ENCODE measurements at regions not wholly inside any gene's neighbourhood (a gene's known extent, or its start where the extent isn't known, plus 50 kb on each side); places are given as distances from the start of the nearest gene placed in this dataset.

DNA sequence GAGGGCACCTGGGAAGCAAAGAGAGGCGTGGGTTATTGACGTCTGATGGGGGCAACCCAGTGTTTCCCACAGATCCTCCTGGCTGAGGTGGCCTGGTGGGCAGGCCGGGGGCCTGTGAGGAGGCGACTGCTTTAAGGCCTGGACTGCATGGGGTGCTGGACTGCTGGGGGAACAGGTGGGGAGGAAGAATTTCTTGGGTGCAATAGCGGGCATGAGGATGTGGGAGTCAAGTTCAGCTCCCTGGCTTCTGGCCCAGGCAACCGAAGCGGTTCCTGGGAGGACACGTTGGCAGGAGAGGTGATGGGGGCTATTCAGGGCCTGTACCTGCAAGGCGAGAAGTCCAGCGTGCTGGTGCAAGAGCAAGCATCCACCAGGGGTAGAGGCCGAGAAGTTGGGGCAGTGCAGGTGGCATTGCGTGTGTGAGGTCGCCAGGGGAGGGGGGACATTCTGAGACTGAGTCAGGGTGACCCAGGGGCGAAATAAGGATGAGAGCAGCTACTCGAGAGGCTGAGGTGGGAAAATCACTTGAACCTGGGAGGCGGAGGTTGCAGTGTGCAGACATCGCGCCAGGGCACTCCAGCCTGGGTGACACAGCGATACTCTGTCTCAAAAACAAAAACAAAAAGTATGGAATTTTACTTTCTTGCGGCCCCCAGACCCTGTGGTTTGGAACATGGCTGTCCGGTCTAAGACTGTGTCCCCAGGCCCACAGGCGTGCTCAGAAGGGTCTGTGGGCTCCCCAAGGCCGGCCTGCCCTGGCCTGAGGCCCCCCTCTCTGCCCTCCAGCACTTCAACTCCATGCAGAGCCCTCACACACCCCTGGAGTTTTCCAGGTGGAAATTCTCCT, 53.6 kb upstream of the ELN start:
- Histone ChIP-seq H3K4me1 (ENCODE audit: insufficient read depth, low read length) (no peaks in the 10 kb centered on the region), H3K27ac (ENCODE audit: low read depth, low read length) (no peak overlapping the region), H3K4me3 (ENCODE audit: low read length) (no peak overlapping the region), H3K9ac (ENCODE audit: low read depth, low read length) (no peak overlapping the region), H3K36me3 (ENCODE audit: insufficient read depth, low read length) (no peaks in the 10 kb centered on the region), H3K27me3 (ENCODE audit: insufficient read depth, low read length) (no peaks in the 10 kb centered on the region), H3K9me3 (ENCODE audit: insufficient read depth, low read depth, low read length) (no peaks in the 10 kb centered on the region)
- 92% methylated on average over 23 of the region's 23 CpGs for WGBS

DNA sequence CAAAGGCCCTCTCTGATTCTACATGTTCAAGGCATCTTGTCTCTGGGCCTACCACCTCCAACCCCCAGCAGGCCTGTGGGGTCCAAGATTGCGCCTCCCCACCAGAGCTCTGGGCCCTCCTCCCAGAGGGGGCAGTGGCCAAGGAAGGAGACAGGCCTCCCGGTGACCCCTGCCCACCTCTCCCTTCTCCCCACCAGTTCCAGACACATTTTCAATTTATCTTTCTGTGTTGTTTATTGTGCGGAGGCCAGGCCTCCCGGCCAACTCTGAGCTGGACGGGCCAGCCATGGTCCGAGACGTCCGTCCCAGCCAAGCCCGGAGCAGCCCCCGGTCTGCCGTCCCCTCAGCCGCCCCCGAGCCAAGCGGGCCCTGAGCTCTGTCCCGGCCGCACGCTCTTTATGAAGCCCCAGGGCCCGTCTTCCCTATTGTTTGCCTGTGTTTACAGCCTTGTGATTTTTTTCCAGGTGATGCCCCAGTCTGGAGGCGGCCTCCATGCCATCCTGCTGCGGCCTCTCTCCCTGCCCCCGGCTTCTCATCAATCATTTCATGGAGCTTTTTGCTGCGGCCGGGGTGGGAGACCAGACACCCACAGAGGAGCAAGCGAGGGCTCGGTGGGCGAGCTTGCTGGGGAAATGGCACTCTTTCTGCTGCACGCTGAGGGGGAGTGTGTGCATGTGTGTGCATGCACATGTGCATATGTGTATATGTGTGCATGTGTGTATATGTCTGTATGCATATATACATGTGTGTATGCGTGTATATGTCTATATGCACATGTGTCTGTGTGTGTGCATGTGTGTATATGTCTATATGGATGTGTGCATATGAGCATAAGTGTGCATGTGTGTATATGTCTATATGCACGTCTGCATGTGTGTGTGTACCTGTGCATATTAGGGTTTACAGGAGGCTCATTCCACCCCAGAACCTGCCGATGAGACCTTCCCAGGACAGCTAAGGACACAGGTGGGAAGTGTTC, 52.7 kb upstream of the ELN start:
- H3K27me3 ChIP-seq (ENCODE audit: insufficient read depth, low read length), result no peaks in the 10 kb centered on the region
- H3K9me3 ChIP-seq (ENCODE audit: insufficient read depth, low read depth, low read length), result no peaks in the 10 kb centered on the region
- no peaks in the 10 kb centered on the region for H3K36me3 ChIP-seq (ENCODE audit: insufficient read depth, low read length)
- no peaks in the 10 kb centered on the region for H3K4me1 ChIP-seq (ENCODE audit: insufficient read depth, low read length)
- no peak overlapping the region for H3K4me3 ChIP-seq (ENCODE audit: low read length)
- no peak overlapping the region for H3K9ac ChIP-seq (ENCODE audit: low read depth, low read length)
- H3K27ac ChIP-seq (ENCODE audit: low read depth, low read length), result no peak overlapping the region
- WGBS, result 93% methylated on average over 30 of the region's 30 CpGs

DNA sequence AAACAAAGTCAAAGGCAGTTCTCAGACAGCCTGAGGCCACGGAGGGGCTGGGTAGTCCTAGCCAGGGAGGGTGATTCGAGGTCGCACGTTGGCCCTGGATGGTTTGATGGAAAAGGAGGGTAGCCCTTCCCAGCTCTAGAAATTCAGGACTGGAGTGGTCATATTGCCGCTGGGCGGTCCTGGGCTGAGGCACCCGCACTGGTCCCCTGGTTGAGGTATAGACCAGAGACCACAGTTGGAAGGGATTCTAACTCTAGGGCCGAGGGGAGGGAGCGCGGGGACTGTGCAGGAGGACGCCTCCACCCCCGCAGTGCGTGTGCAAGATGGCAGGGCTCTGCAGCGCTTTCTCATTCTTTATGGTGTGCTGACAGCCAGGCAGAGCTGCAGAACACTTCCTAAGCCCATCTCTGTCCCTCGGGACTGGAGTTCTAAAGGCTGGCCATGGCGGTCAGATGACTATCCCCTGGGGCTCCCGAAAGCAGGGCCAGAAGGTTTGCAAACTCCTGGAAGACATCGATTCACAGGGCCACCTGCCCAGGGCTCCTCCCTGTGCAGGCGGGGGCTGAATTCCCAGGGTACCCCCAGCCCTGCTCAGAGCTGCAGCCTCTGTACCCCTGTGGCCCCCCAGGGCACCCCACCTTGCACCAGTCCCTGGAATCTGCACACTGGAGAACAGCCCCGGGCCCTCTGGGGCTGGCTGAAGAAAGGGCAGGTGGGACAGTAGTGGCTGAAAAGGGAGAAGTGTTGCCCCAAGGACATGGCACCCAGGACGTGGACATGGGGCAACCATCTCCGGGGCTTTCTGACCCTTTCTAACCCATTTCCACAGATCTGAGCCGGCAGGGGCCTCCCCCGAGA, 51.0 kb upstream of the ELN start:
- H3K27me3 ChIP-seq (ENCODE audit: insufficient read depth, low read length), result no peaks in the 10 kb centered on the region
- no peak overlapping the region for H3K9ac ChIP-seq (ENCODE audit: low read depth, low read length)
- no peak overlapping the region for H3K4me3 ChIP-seq (ENCODE audit: low read length)
- no peak overlapping the region for H3K27ac ChIP-seq (ENCODE audit: low read depth, low read length)
- H3K9me3 ChIP-seq (ENCODE audit: insufficient read depth, low read depth, low read length), result no peaks in the 10 kb centered on the region
- 86% methylated on average over 24 of the region's 24 CpGs for WGBS
- H3K4me1 ChIP-seq (ENCODE audit: insufficient read depth, low read length), result no peaks in the 10 kb centered on the region
- H3K36me3 ChIP-seq (ENCODE audit: insufficient read depth, low read length), result no peaks in the 10 kb centered on the region

DNA sequence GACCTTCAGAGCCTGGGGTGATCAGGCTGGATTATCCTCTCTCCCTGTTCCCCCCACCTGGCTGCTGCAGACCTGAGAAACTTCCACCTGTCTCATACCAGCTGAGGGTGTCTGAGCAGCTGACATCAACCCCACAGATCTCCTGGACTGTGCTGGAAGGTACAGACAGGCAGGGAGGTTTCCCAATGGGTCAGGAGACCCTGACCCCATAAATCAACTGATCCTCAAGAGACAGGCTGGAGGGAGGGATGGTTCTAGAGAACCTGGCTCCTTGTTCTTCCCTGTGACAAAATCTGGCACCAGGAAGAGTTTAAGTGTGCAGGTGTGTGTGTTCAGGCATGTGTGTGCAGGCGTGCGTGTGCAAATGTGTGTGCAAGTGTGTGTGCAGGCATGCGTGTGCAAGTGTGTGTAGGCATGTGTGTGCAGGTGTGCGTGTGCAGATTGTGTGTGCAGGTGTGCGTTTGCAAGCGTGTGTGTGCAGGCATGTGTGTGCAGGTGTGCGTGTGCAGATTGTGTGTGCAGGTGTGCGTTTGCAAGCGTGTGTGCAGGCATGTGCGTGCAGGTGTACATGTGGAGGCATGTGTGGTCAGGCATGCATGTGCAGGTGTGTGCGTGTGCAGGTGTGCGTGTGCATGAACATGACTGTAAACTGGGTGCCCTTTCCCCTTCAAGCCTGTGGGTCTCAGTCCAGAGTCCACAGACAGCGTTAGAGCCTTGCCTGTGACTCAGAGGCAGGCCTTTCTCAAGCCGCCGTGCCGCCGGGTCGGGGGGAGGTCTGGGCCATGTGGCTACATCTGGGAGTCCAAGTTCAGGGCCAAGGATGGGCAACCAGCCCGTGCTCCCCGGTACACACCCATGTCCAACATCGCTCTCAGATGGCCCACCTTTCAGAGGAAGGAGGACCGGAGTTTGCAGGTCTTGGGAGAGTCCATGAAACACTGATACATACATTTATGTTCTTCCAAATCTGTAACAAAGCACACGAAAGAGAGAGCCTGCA, 50.1 kb upstream of the ELN start:
- 95% methylated on average over 23 of the region's 23 CpGs for WGBS
- no peaks in the 10 kb centered on the region for H3K27me3 ChIP-seq (ENCODE audit: insufficient read depth, low read length)
- H3K4me3 ChIP-seq (ENCODE audit: low read length), result no peak overlapping the region
- H3K36me3 ChIP-seq (ENCODE audit: insufficient read depth, low read length), result no peaks in the 10 kb centered on the region
- H3K27ac ChIP-seq (ENCODE audit: low read depth, low read length), result no peak overlapping the region
- no peak overlapping the region for H3K9ac ChIP-seq (ENCODE audit: low read depth, low read length)
- H3K9me3 ChIP-seq (ENCODE audit: insufficient read depth, low read depth, low read length), result no peaks in the 10 kb centered on the region
- H3K4me1 ChIP-seq (ENCODE audit: insufficient read depth, low read length), result no peaks in the 10 kb centered on the region
